H9 (cell line): ENCODE measurements at regions not wholly inside any gene's neighbourhood (a gene's known extent, or its start where the extent isn't known, plus 50 kb on each side); places are given as distances from the start of the nearest gene placed in this dataset.

Experiments
- DNase-seq: peaks from one replicate; pipeline ENCODE4 v3.0.0-alpha.2; 2017
- H2AFZ ChIP-seq: one replicate; pipeline ENCODE4 v1.6.1; 2013; ENCODE audit warnings: mild to moderate bottlenecking, low read length, control low read depth, moderate library complexity
- H2AK5ac ChIP-seq: 2 replicates; pipeline ENCODE4 v1.6.1; 2013; ENCODE audit warnings: low read length, control low read depth, mixed read lengths; ENCODE audit not compliant: insufficient read length
- H2BK120ac ChIP-seq: one replicate; pipeline ENCODE4 v1.6.1; 2013; ENCODE audit warnings: low read depth, mild to moderate bottlenecking, low read length, control low read depth, inconsistent platforms; ENCODE audit not compliant: poor library complexity, severe bottlenecking
- H2BK12ac ChIP-seq: 2 replicates; pipeline ENCODE4 v1.6.1; 2013; ENCODE audit warnings: low read length, control low read depth, mixed read lengths, low read depth; ENCODE audit not compliant: insufficient read length
- H2BK15ac ChIP-seq: 2 replicates; pipeline ENCODE4 v1.6.1; 2013; ENCODE audit warnings: low read depth, low read length, control low read depth
- H2BK20ac ChIP-seq: one replicate; pipeline ENCODE4 v1.6.1; 2013; ENCODE audit warnings: low read depth, mild to moderate bottlenecking, low read length, control low read depth, inconsistent platforms; ENCODE audit not compliant: poor library complexity, severe bottlenecking
- H2BK5ac ChIP-seq: 2 replicates; pipeline ENCODE4 v1.6.1; 2013; ENCODE audit warnings: low read length, control low read depth, mixed read lengths; ENCODE audit not compliant: insufficient read length
- H3K14ac ChIP-seq: 2 replicates; pipeline ENCODE4 v1.6.1; 2013; ENCODE audit warnings: low read length, control low read depth; ENCODE audit not compliant: insufficient read depth
- H3K18ac ChIP-seq: 2 replicates; pipeline ENCODE4 v1.6.1; 2013; ENCODE audit warnings: low read depth, mild to moderate bottlenecking, mixed read lengths, low read length, control low read depth; ENCODE audit not compliant: insufficient read length
- H3K23ac ChIP-seq: 2 replicates; pipeline ENCODE4 v1.6.1; 2013; ENCODE audit warnings: low read length, control low read depth, mixed read lengths, low read depth; ENCODE audit not compliant: insufficient read length
- H3K23me2 ChIP-seq: 2 replicates; pipeline ENCODE4 v1.6.1; 2013; ENCODE audit warnings: low read depth, mild to moderate bottlenecking, mixed read lengths, low read length, control low read depth; ENCODE audit not compliant: insufficient read length, poor library complexity, severe bottlenecking
- H3K27ac ChIP-seq: 2 replicates; pipeline ENCODE4 v1.5.1; 2013; ENCODE audit warnings: low read length, control low read depth, mixed read lengths, low read depth; ENCODE audit not compliant: insufficient read length
- H3K27me3 ChIP-seq: 2 replicates; pipeline ENCODE4 v1.6.1; 2013; ENCODE audit warnings: low read length, control low read depth, inconsistent platforms; ENCODE audit not compliant: insufficient read depth
- H3K4ac ChIP-seq: 2 replicates; pipeline ENCODE4 v1.6.1; 2013; ENCODE audit warnings: low read depth, mild to moderate bottlenecking, control low read depth, inconsistent platforms, low read length, moderate library complexity
- H3K4me1 ChIP-seq: 2 replicates; pipeline ENCODE4 v1.6.1; 2013; ENCODE audit warnings: low read length, control low read depth, inconsistent platforms; ENCODE audit not compliant: insufficient read depth
- H3K4me2 ChIP-seq: 2 replicates; pipeline ENCODE4 v1.6.1; 2013; ENCODE audit warnings: low read length, control low read depth, mixed read lengths; ENCODE audit not compliant: insufficient read length, insufficient read depth
- H3K56ac ChIP-seq: 2 replicates; pipeline ENCODE4 v1.6.1; 2013; ENCODE audit warnings: low read depth, mild to moderate bottlenecking, mixed read lengths, low read length, control low read depth; ENCODE audit not compliant: insufficient read length
- H3K79me1 ChIP-seq: 2 replicates; pipeline ENCODE4 v1.6.1; 2013; ENCODE audit warnings: low read depth, mild to moderate bottlenecking, moderate library complexity, low read length, control low read depth, inconsistent platforms; ENCODE audit not compliant: insufficient read depth, poor library complexity, severe bottlenecking
- H3K79me2 ChIP-seq: 2 replicates; pipeline ENCODE4 v1.6.1; 2013; ENCODE audit warnings: low read length, control low read depth, inconsistent platforms; ENCODE audit not compliant: insufficient read depth
- H3K9ac ChIP-seq: 2 replicates; pipeline ENCODE4 v1.6.1; 2013; ENCODE audit warnings: low read length, control low read depth, mixed read lengths; ENCODE audit not compliant: insufficient read length; ENCODE audit errors: extremely low read depth
- H3K9me3 ChIP-seq: one replicate; pipeline ENCODE4 v1.6.1; 2013; ENCODE audit warnings: low read depth, low read length, inconsistent platforms; ENCODE audit not compliant: control insufficient read depth
- H3T11ph ChIP-seq: one replicate; pipeline ENCODE4 v1.6.1; 2013; ENCODE audit warnings: mild to moderate bottlenecking, low read length, control low read depth, inconsistent platforms
- H4K20me1 ChIP-seq: one replicate; pipeline ENCODE4 v1.6.1; 2013; ENCODE audit not compliant: control insufficient read depth, insufficient read length, insufficient read depth
- H4K5ac ChIP-seq: 2 replicates; pipeline ENCODE4 v1.6.1; 2013; ENCODE audit warnings: low read depth, mild to moderate bottlenecking, mixed read lengths, low read length, control low read depth; ENCODE audit not compliant: insufficient read length
- H4K8ac ChIP-seq: replicated peaks from 2 replicates; pipeline ENCODE4 v1.6.1; 2013; ENCODE audit warnings: low read length, control low read depth, mixed read lengths, low read depth; ENCODE audit not compliant: insufficient read length
- H4K91ac ChIP-seq: 2 replicates; pipeline ENCODE4 v1.6.1; 2013; ENCODE audit warnings: low read depth, mild to moderate bottlenecking, moderate library complexity, mixed read lengths, low read length, control low read depth; ENCODE audit not compliant: insufficient read length
- H3K27ac Mint-ChIP-seq, 3 experiments: 2 replicates in 2 of 3; 3 replicates in 1 of 3; pipeline ENCODE4 v1.8.0; 2020 to 2021; ENCODE audit warnings: mixed read lengths in 3 of 3, mild to moderate bottlenecking in 1 of 3, moderate library complexity in 1 of 3
- H3K27me3 Mint-ChIP-seq: 2 replicates; pipeline ENCODE4 v1.8.0; 2021; ENCODE audit warnings: low read depth, mild to moderate bottlenecking, moderate library complexity, mixed read lengths
- H3K36me3 Mint-ChIP-seq, 3 experiments: 2 replicates in 2 of 3; 3 replicates in 1 of 3; pipeline ENCODE4 v1.8.0; 2020 to 2021; ENCODE audit warnings: low read depth in 3 of 3, mixed read lengths in 3 of 3; ENCODE audit not compliant: insufficient read depth in 1 of 3
- H3K4me1 Mint-ChIP-seq, 2 experiments: 2 replicates each; pipeline ENCODE4 v1.8.0; 2020; ENCODE audit warnings: mixed read lengths in 2 of 2
- H3K4me3 Mint-ChIP-seq, 2 experiments: 2 replicates in 1 of 2; 3 replicates in 1 of 2; pipeline ENCODE4 v1.8.0; 2020 to 2021; ENCODE audit warnings: mild to moderate bottlenecking in 2 of 2, mixed read lengths in 2 of 2, moderate library complexity in 1 of 2
- H3K9me3 Mint-ChIP-seq, 2 experiments: 2 replicates in 1 of 2; 3 replicates in 1 of 2; pipeline ENCODE4 v1.8.0; 2020; ENCODE audit warnings: mild to moderate bottlenecking in 2 of 2, mixed read lengths in 2 of 2, moderate library complexity in 1 of 2
- CTCF ChIP-seq: fragments of 200-600 bp; sonication (generic); conservative IDR thresholded peaks from 3 replicates; pipeline ENCODE4 v1.8.0; 2021; ENCODE audit warnings: antibody characterized with exemption, mild to moderate bottlenecking
- WGBS: extraction: QIAGEN DNeasy Blood & Tissue Kit; methylation state at CpG from one replicate; pipeline ENCODE4 v1.1.7; 2013; ENCODE audit warnings: missing lambda C conversion rate, low lambda C conversion rate, mixed read lengths; ENCODE audit not compliant: insufficient read length; ENCODE audit errors: extremely low coverage; 5-methylcytosine and 5-hydroxymethylcytosine counted together

GRCh38 chr2:191604154-191604553, 73.8 kb upstream of the NABP1 start:
- H2BK12ac ChIP-seq, result no peak overlapping the region
- no peaks in the 10 kb centered on the region for H4K20me1 ChIP-seq
- no peaks in the 10 kb centered on the region for H3K36me3 Mint-ChIP-seq
- no peak overlapping the region for H2BK5ac ChIP-seq
- no peak overlapping the region for H3K4ac ChIP-seq
- H3K9me3 Mint-ChIP-seq, result no peaks in the 10 kb centered on the region
- no peak overlapping the region for H2BK15ac ChIP-seq
- no peaks in the 10 kb centered on the region for H3K27me3 ChIP-seq
- no peak overlapping the region for H2BK120ac ChIP-seq
- H3K18ac ChIP-seq, result no peak overlapping the region
- no peak overlapping the region for H3K23ac ChIP-seq
- no peaks in the 10 kb centered on the region for H3K9me3 ChIP-seq
- no peak overlapping the region for H4K5ac ChIP-seq
- H2AFZ ChIP-seq, result no peak overlapping the region
- H3K4me1 ChIP-seq, result no peaks in the 10 kb centered on the region
- H3K27ac Mint-ChIP-seq, result peak overlapping the region in 1 of 3 experiments; percentile 49; a peak in 1 of 7 replicates
- H3K23me2 ChIP-seq, result no peaks in the 10 kb centered on the region
- no peaks in the 10 kb centered on the region for H3K4me1 Mint-ChIP-seq
- TF ChIP-seq CTCF, result no peak
- WGBS, result no CpG with 5 or more reads among the region's 4 CpGs
- H3K27me3 Mint-ChIP-seq, result no peaks in the 10 kb centered on the region
- H2AK5ac ChIP-seq, result no peak overlapping the region
- H3K4me2 ChIP-seq, result no peak overlapping the region
- no peak overlapping the region for H3K27ac ChIP-seq
- no peak overlapping the region for H3K4me3 Mint-ChIP-seq
- H4K91ac ChIP-seq, result no peak overlapping the region
- H3K14ac ChIP-seq, result no peak overlapping the region
- no peak overlapping the region for H4K8ac ChIP-seq
- DNase-seq, result no peak
- no peak overlapping the region for H3K56ac ChIP-seq
- no peaks in the 10 kb centered on the region for H3K79me2 ChIP-seq
- no peaks in the 10 kb centered on the region for H3K79me1 ChIP-seq
- no peak overlapping the region for H3T11ph ChIP-seq
- no peak overlapping the region for H2BK20ac ChIP-seq
- H3K9ac ChIP-seq, result no peak overlapping the region
